Mesenchymal stem cell (in vitro differentiated cells and primary cell): ENCODE measurements at regions not wholly inside any gene's neighbourhood (a gene's known extent, or its start where the extent isn't known, plus 50 kb on each side); places are given as distances from the start of the nearest gene placed in this dataset.

Source experiments
- DNase-seq: peaks from one replicate; pipeline ENCODE4 v3.0.0-alpha.2; 2013
- H2AFZ ChIP-seq: one replicate; pipeline ENCODE4 v1.6.1; 2013; ENCODE audit warnings: low read depth, mild to moderate bottlenecking, control low read depth, inconsistent platforms, low read length, moderate library complexity
- H2AK5ac ChIP-seq: 2 replicates; pipeline ENCODE4 v1.6.1; 2013; ENCODE audit warnings: low read length, moderate library complexity, mild to moderate bottlenecking, inconsistent platforms; ENCODE audit not compliant: severe bottlenecking
- H2BK120ac ChIP-seq: one replicate; pipeline ENCODE4 v1.6.1; 2013; ENCODE audit warnings: low read depth, mild to moderate bottlenecking, inconsistent platforms, low read length, moderate library complexity
- H2BK12ac ChIP-seq, 2 experiments: one replicate each; pipeline ENCODE4 v1.6.1; 2013; ENCODE audit warnings: inconsistent platforms in 2 of 2, low read length in 2 of 2, mild to moderate bottlenecking in 2 of 2, moderate library complexity in 2 of 2, control low read depth in 1 of 2
- H2BK15ac ChIP-seq: one replicate; pipeline ENCODE4 v1.6.1; 2013; ENCODE audit warnings: mild to moderate bottlenecking, low read depth, inconsistent platforms; ENCODE audit not compliant: poor library complexity, severe bottlenecking
- H2BK5ac ChIP-seq: 2 replicates; pipeline ENCODE4 v1.6.1; 2013; ENCODE audit warnings: low read depth, mild to moderate bottlenecking, low read length, control low read depth, inconsistent platforms; ENCODE audit not compliant: poor library complexity, severe bottlenecking
- H3K14ac ChIP-seq, 2 experiments: one replicate each; pipeline ENCODE4 v1.6.1; 2013; ENCODE audit warnings: inconsistent platforms in 2 of 2, low read length in 2 of 2, control low read depth in 1 of 2, mild to moderate bottlenecking in 1 of 2, moderate library complexity in 1 of 2
- H3K18ac ChIP-seq, 2 experiments: one replicate each; pipeline ENCODE4 v1.6.1; 2013; ENCODE audit warnings: inconsistent platforms in 2 of 2, low read length in 2 of 2, control low read depth in 1 of 2, low read depth in 1 of 2, mild to moderate bottlenecking in 1 of 2
- H3K23ac ChIP-seq, 2 experiments: one replicate each; pipeline ENCODE4 v1.6.1; 2013; ENCODE audit warnings: inconsistent platforms in 2 of 2, low read length in 2 of 2, mild to moderate bottlenecking in 2 of 2, moderate library complexity in 2 of 2, control low read depth in 1 of 2
- H3K27ac ChIP-seq: 2 replicates; pipeline ENCODE4 v1.5.1; 2013; ENCODE audit warnings: mild to moderate bottlenecking, moderate library complexity, low read length, control low read depth, inconsistent platforms; ENCODE audit not compliant: poor library complexity, severe bottlenecking
- H3K27me3 ChIP-seq, 2 experiments: 2 replicates each; pipeline versions ENCODE4 v1.6.1 to v1.7.0; 2013; ENCODE audit warnings: low read length in 2 of 2, mild to moderate bottlenecking in 2 of 2, moderate library complexity in 2 of 2, control low read depth in 1 of 2, inconsistent platforms in 1 of 2; ENCODE audit not compliant: control insufficient read depth in 1 of 2, insufficient read depth in 1 of 2
- H3K36me3 ChIP-seq, 2 experiments: 2 replicates each; pipeline versions ENCODE4 v1.6.1 to v1.7.0; 2013; ENCODE audit warnings: low read length in 2 of 2, control low read depth in 1 of 2, inconsistent platforms in 1 of 2, low read depth in 1 of 2, mild to moderate bottlenecking in 1 of 2; ENCODE audit not compliant: insufficient read depth in 2 of 2, control insufficient read depth in 1 of 2
- H3K4ac ChIP-seq, 2 experiments: one replicate each; pipeline ENCODE4 v1.6.1; 2013; ENCODE audit warnings: inconsistent platforms in 2 of 2, low read length in 2 of 2, mild to moderate bottlenecking in 2 of 2, moderate library complexity in 2 of 2, control low read depth in 1 of 2, low read depth in 1 of 2
- H3K4me1 ChIP-seq: 2 replicates; pipeline ENCODE4 v1.6.1; 2013; ENCODE audit warnings: low read depth, low read length, control low read depth; ENCODE audit not compliant: control insufficient read depth, insufficient read depth
- H3K4me2 ChIP-seq: 2 replicates; pipeline ENCODE4 v1.6.1; 2013; ENCODE audit warnings: low read length, mild to moderate bottlenecking, inconsistent platforms; ENCODE audit not compliant: poor library complexity, severe bottlenecking
- H3K4me3 ChIP-seq, 2 experiments: 2 replicates each; pipeline versions ENCODE4 v1.5.1 to v1.7.0; 2013; ENCODE audit warnings: low read length in 2 of 2, mild to moderate bottlenecking in 2 of 2, control low read depth in 1 of 2, low read depth in 1 of 2; ENCODE audit not compliant: insufficient read depth in 1 of 2
- H3K79me1 ChIP-seq: replicated peaks from 2 replicates; pipeline ENCODE4 v1.6.1; 2013; ENCODE audit warnings: mild to moderate bottlenecking, control low read depth, low read length, inconsistent platforms; ENCODE audit not compliant: poor library complexity, severe bottlenecking
- H3K9ac ChIP-seq: 2 replicates; pipeline ENCODE4 v1.7.0; 2013; ENCODE audit warnings: mild to moderate bottlenecking, low read length, moderate library complexity
- H3K9me3 ChIP-seq: 2 replicates; pipeline ENCODE4 v1.7.0; 2013; ENCODE audit warnings: mild to moderate bottlenecking, low read length; ENCODE audit not compliant: control insufficient read depth
- H4K8ac ChIP-seq: one replicate; pipeline ENCODE4 v1.6.1; 2013; ENCODE audit warnings: inconsistent platforms, mild to moderate bottlenecking, low read length, moderate library complexity
- H4K91ac ChIP-seq: one replicate; pipeline ENCODE4 v1.6.1; 2013; ENCODE audit warnings: mild to moderate bottlenecking, low read length, inconsistent platforms
- WGBS: methylation state at CpG from one replicate; pipeline ENCODE4 v1.1.7; 2013; ENCODE audit warnings: mixed read lengths; 5-methylcytosine and 5-hydroxymethylcytosine counted together

GRCh38 chr7:35336444-35336843 lies 82.5 kb upstream of the TBX20 start:
- no peak overlapping the region for H2BK12ac ChIP-seq
- no peak overlapping the region for H4K8ac ChIP-seq
- no peaks in the 10 kb centered on the region for H3K36me3 ChIP-seq
- H3K4me3 ChIP-seq = no peak overlapping the region
- no peak overlapping the region for H3K14ac ChIP-seq
- 28% methylated on average over 6 of the region's 6 CpGs for WGBS
- no peaks in the 10 kb centered on the region for H3K27me3 ChIP-seq
- DNase-seq = no peak
- no peak overlapping the region for H3K4ac ChIP-seq
- no peak overlapping the region for H2AK5ac ChIP-seq
- no peak overlapping the region for H3K27ac ChIP-seq
- H4K91ac ChIP-seq = no peak overlapping the region
- H3K79me1 ChIP-seq = no peaks in the 10 kb centered on the region
- H3K9me3 ChIP-seq = no peaks in the 10 kb centered on the region
- H3K9ac ChIP-seq = no peak overlapping the region
- no peak overlapping the region for H2BK120ac ChIP-seq
- H3K18ac ChIP-seq = no peak overlapping the region
- no peak overlapping the region for H2BK15ac ChIP-seq
- H3K4me1 ChIP-seq = no peaks in the 10 kb centered on the region
- no peak overlapping the region for H2AFZ ChIP-seq
- no peak overlapping the region for H2BK5ac ChIP-seq
- no peak overlapping the region for H3K4me2 ChIP-seq
- no peak overlapping the region for H3K23ac ChIP-seq

- no peaks in the 10 kb centered on the region for H3K4me1 ChIP-seq
- H4K8ac ChIP-seq = no peak overlapping the region
- WGBS = 92% methylated on average over 1 of the region's 3 CpGs
- H3K18ac ChIP-seq = no peak overlapping the region
- H2BK120ac ChIP-seq = no peak overlapping the region
- no peaks in the 10 kb centered on the region for H3K79me1 ChIP-seq
- H3K27ac ChIP-seq = no peak overlapping the region
- no peak overlapping the region for H2AFZ ChIP-seq
- H3K14ac ChIP-seq = no peak overlapping the region
- H3K9ac ChIP-seq = no peak overlapping the region
- H3K9me3 ChIP-seq = no peaks in the 10 kb centered on the region
- no peak overlapping the region for H2BK12ac ChIP-seq
- no peak for DNase-seq
- H3K27me3 ChIP-seq = no peaks in the 10 kb centered on the region
- no peak overlapping the region for H3K4me3 ChIP-seq
- no peak overlapping the region for H3K4ac ChIP-seq
- no peak overlapping the region for H2AK5ac ChIP-seq
- H4K91ac ChIP-seq = no peak overlapping the region
- no peak overlapping the region for H3K23ac ChIP-seq
- no peak overlapping the region for H2BK15ac ChIP-seq
- no peaks in the 10 kb centered on the region for H3K36me3 ChIP-seq
- H3K4me2 ChIP-seq = no peak overlapping the region
- no peak overlapping the region for H2BK5ac ChIP-seq
Measured at GRCh38 chr7:35334506-35334905, 80.6 kb upstream of the TBX20 start.

- Histone ChIP-seq H3K79me1 (no peaks in the 10 kb centered on the region), H3K27ac (no peak overlapping the region), H3K9ac (no peak overlapping the region), H3K4me1 (no peaks in the 10 kb centered on the region), H3K4me2 (no peak overlapping the region), H3K4me3 (no peak overlapping the region), H3K23ac (no peak overlapping the region), H3K4ac (no peak overlapping the region), H2BK12ac (no peak overlapping the region), H2BK15ac (no peak overlapping the region), H2AK5ac (no peak overlapping the region), H2BK120ac (no peak overlapping the region), H3K9me3 (no peaks in the 10 kb centered on the region), H4K8ac (no peak overlapping the region), H3K18ac (no peak overlapping the region), H4K91ac (no peak overlapping the region), H3K36me3 (no peaks in the 10 kb centered on the region), H2BK5ac (no peak overlapping the region), H3K27me3 (peaks cover 0 to under 1% of the 10 kb centered on the region in 2 experiments), H3K14ac (no peak overlapping the region), H2AFZ (no peak overlapping the region)
- DNase-seq = no peak
- 63% methylated on average over 2 of the region's 3 CpGs for WGBS
Measured at GRCh38 chr7:35333265-35333664, 79.4 kb upstream of the TBX20 start.

GRCh38 chr7:35331730-35332678 lies 78.1 kb upstream of the TBX20 start:
- H2BK12ac ChIP-seq = no peak overlapping the region
- no peak overlapping the region for H3K4ac ChIP-seq
- no peak for DNase-seq
- H3K4me2 ChIP-seq = no peak overlapping the region
- H3K9ac ChIP-seq = no peak overlapping the region
- no peaks in the 10 kb centered on the region for H3K79me1 ChIP-seq
- H2BK120ac ChIP-seq = no peak overlapping the region
- H2BK15ac ChIP-seq = no peak overlapping the region
- no peaks in the 10 kb centered on the region for H3K9me3 ChIP-seq
- no peak overlapping the region for H2BK5ac ChIP-seq
- no peak overlapping the region for H4K8ac ChIP-seq
- H2AK5ac ChIP-seq = no peak overlapping the region
- H3K4me1 ChIP-seq = no peaks in the 10 kb centered on the region
- peaks cover 0 to 3% of the 10 kb centered on the region in 2 experiments for H3K27me3 ChIP-seq
- no peak overlapping the region for H4K91ac ChIP-seq
- no peak overlapping the region for H3K23ac ChIP-seq
- H3K18ac ChIP-seq = no peak overlapping the region
- no peak overlapping the region for H3K14ac ChIP-seq
- WGBS = 36% methylated on average over 16 of the region's 20 CpGs
- no peak overlapping the region for H3K27ac ChIP-seq
- H2AFZ ChIP-seq = no peak overlapping the region
- H3K4me3 ChIP-seq = no peak overlapping the region
- no peaks in the 10 kb centered on the region for H3K36me3 ChIP-seq
